ENCODE measurements at regions not wholly inside any gene's neighbourhood (a gene's known extent, or its start where the extent isn't known, plus 50 kb on each side); places are given as distances from the start of the nearest gene placed in this dataset.
"Not testable (repeated sequence)": the region's sequence is repeated elsewhere in the genome, so short reads cannot be mapped to it uniquely, and the experiment has no call there.

DNA sequence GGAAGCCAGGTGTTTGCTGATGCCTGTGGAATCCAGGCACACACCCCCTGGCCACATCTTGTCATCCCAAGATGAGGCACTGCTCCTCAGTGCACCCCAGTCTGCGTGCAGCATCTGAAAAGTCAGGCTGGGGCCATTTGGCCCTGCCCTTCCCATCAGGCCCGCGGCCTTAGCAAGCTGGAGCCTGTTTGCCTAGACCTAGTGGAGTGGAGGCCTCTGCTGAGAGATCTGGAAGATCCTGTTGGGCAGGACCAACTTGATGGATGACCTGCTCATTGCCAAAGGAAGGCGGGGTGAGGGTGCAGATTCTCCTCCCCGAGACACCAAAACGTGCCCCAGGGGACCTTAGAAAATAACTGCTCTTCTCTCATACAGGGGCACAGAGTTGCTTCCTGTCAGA, 220.2 kb downstream of the SHQ1 start:
- H3K9me3 ChIP-seq (ENCODE audit: control insufficient read depth, insufficient read depth, low read length) = no peaks in the 10 kb centered on the region
- no peak overlapping the region for H3K9ac ChIP-seq (ENCODE audit: low read depth, low read length)
- no peak overlapping the region for H3K4me3 ChIP-seq (ENCODE audit: low read depth, low read length)
- no peaks in the 10 kb centered on the region for H3K27me3 ChIP-seq (ENCODE audit: control insufficient read depth, insufficient read depth, low read length)
- no peaks in the 10 kb centered on the region for H3K36me3 ChIP-seq (ENCODE audit: control insufficient read depth, insufficient read depth, low read length)
- no peak overlapping the region for H3K27ac ChIP-seq (ENCODE audit: low read depth, low read length)
- H3K4me1 ChIP-seq (ENCODE audit: control insufficient read depth, insufficient read depth, low read length) = peaks cover 6% of the 10 kb centered on the region

DNA sequence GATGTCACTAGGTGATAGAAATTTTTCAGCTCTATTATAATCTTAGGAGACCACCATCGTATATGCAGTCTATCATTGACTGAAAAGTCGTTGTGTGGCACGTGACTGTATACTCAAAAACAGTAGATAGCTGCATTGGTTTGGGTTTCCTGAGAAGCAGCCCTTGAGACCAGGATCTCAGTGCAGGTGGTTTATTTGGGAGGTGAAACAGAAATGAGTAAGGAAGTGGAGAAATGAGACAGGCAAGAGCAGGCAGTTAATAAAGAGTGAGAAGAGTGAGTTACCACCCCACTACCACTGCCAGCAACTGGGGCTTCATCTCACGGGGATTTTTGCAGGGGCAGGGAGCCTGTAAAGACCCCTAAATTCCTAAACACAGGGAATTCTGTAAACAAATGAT, 221.0 kb downstream of the SHQ1 start:
- Histone ChIP-seq H3K27ac (ENCODE audit: low read depth, low read length) (no peak overlapping the region), H3K9ac (ENCODE audit: low read depth, low read length) (no peak overlapping the region), H3K27me3 (ENCODE audit: control insufficient read depth, insufficient read depth, low read length) (no peaks in the 10 kb centered on the region), H3K4me3 (ENCODE audit: low read depth, low read length) (no peak overlapping the region), H3K4me1 (ENCODE audit: control insufficient read depth, insufficient read depth, low read length) (peaks cover 6% of the 10 kb centered on the region), H3K9me3 (ENCODE audit: control insufficient read depth, insufficient read depth, low read length) (no peaks in the 10 kb centered on the region), H3K36me3 (ENCODE audit: control insufficient read depth, insufficient read depth, low read length) (no peaks in the 10 kb centered on the region)

DNA sequence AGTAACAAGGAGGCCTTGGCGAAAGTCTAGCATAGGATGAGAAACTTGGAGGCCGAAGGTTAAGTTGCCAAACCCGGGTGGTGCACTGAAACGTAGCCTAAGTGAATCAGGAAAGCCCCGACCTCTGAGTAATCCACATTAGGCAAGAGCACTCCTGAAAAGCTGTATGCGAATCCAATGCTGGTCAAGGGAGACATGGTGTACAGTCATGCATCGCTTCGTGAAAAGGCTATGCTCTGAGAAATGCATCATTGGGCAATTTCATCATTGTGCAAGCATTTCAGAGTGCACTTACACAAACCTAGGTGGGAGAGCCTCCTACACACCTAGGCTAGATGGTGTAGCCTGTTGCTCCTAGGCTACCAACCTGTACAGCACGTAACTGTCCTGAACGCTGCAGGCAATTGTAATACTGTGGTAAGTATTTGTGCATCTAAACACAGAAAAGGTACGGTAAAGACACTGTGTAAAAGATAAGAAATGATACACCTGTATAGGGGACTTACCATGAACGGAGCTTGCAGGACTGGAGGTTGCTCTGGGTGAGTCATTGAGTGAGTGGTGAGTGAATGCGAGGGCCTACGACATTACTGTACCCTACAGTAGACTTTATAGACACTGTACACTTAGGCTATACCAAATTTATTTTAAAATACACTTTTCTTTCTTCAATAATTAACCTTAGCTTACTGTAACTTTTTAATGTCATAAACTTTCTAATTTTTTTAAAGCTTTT, 222.5 kb downstream of the SHQ1 start:
- peaks cover 6% of the 10 kb centered on the region for H3K4me1 ChIP-seq (ENCODE audit: control insufficient read depth, insufficient read depth, low read length)
- no peak overlapping the region for H3K27ac ChIP-seq (ENCODE audit: low read depth, low read length)
- H3K9me3 ChIP-seq (ENCODE audit: control insufficient read depth, insufficient read depth, low read length) = no peaks in the 10 kb centered on the region

DNA sequence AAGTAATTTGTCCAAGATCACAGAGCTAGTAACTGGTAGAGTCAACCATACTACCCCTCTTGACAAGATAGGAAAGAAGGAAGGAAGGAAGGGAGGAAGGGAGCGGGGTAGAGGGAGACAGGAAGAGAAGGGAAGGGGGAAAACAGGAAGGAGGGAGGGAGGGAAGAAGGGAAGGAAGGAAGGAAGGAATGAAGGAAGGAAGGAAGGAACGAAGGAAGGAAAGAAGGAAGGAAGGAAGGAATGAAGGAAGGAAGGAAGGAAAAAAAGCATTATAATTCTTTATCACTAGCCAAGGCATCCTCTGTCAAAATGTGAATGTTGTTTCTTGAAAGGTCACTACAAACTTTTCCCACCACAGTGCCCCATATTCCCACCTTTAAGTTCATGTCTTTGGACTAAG, 223.6 kb downstream of the SHQ1 start:
- Histone ChIP-seq H3K4me1 (ENCODE audit: control insufficient read depth, insufficient read depth, low read length) (peaks cover 6% of the 10 kb centered on the region), H3K9me3 (ENCODE audit: control insufficient read depth, insufficient read depth, low read length) (no peaks in the 10 kb centered on the region), H3K27me3 (ENCODE audit: control insufficient read depth, insufficient read depth, low read length) (no peaks in the 10 kb centered on the region), H3K27ac (ENCODE audit: low read depth, low read length) (no peak overlapping the region), H3K36me3 (ENCODE audit: control insufficient read depth, insufficient read depth, low read length) (no peaks in the 10 kb centered on the region), H3K9ac (ENCODE audit: low read depth, low read length) (no peak overlapping the region), H3K4me3 (ENCODE audit: low read depth, low read length) (no peak overlapping the region)

More for the DNA sequence above, 222.5 kb downstream of the SHQ1 start:
- Histone ChIP-seq H3K36me3 (ENCODE audit: control insufficient read depth, insufficient read depth, low read length) (no peaks in the 10 kb centered on the region), H3K27me3 (ENCODE audit: control insufficient read depth, insufficient read depth, low read length) (no peaks in the 10 kb centered on the region), H3K9ac (ENCODE audit: low read depth, low read length) (no peak overlapping the region), H3K4me3 (ENCODE audit: low read depth, low read length) (no peak overlapping the region)

DNA sequence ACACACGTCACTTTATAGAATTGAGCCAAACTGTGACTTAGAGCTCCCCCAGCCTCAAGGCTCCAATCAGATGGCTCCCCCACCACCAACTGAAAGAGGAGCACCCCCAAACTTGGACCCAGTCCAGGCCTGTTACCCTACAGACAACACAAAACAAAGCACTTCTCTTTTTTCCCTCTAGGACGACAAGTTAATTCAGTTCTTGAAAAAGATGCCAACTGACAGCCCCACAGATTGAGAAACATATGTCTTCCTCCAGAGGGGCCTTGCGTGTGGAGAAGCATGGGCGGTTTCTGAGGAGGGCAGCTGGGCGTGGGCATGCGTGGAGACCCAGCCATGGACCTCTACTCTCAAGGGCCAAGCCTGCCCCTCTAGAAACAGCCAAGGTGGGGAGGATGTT, 229.5 kb downstream of the SHQ1 start:
- no peak overlapping the region for H3K4me3 ChIP-seq (ENCODE audit: low read depth, low read length)
- no peaks in the 10 kb centered on the region for H3K9me3 ChIP-seq (ENCODE audit: control insufficient read depth, insufficient read depth, low read length)
- no peaks in the 10 kb centered on the region for H3K4me1 ChIP-seq (ENCODE audit: control insufficient read depth, insufficient read depth, low read length)
- H3K27me3 ChIP-seq (ENCODE audit: control insufficient read depth, insufficient read depth, low read length) = no peaks in the 10 kb centered on the region
- H3K36me3 ChIP-seq (ENCODE audit: control insufficient read depth, insufficient read depth, low read length) = no peaks in the 10 kb centered on the region
- H3K9ac ChIP-seq (ENCODE audit: low read depth, low read length) = no peak overlapping the region
- H3K27ac ChIP-seq (ENCODE audit: low read depth, low read length) = no peak overlapping the region

DNA sequence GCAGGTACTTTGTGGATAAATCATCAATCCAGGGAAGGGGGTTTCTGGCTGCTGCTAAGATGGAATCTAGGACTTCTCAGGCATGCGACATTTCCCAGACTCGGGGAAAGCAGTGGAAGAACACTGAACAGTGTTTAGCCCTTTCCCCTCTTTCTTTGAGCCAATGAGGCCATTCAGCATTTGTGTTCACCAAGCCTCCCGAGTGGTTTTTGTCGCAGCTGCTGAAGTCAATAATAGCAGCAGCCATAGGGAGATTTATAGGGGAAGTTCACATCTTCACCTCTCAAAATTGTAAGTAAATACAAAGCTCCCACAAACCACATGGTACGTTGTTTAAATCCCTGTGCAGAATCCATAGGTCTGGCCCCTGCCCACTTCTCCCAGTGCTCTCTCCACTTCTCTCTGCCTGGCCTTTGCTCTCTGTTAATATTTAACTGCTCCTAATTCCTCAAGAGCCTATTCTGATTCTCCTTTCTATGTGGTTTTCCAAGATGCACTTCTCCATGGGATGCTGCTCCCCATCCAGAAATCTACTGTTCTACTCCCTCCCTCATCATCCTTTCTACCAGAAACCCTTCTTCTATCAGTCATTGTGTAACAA, 230.7 kb downstream of the SHQ1 start:
- Histone ChIP-seq H3K27me3 (ENCODE audit: control insufficient read depth, insufficient read depth, low read length) (no peaks in the 10 kb centered on the region), H3K27ac (ENCODE audit: low read depth, low read length) (no peak overlapping the region), H3K9me3 (ENCODE audit: control insufficient read depth, insufficient read depth, low read length) (no peaks in the 10 kb centered on the region), H3K36me3 (ENCODE audit: control insufficient read depth, insufficient read depth, low read length) (no peaks in the 10 kb centered on the region), H3K4me3 (ENCODE audit: low read depth, low read length) (no peak overlapping the region), H3K9ac (ENCODE audit: low read depth, low read length) (no peak overlapping the region), H3K4me1 (ENCODE audit: control insufficient read depth, insufficient read depth, low read length) (no peaks in the 10 kb centered on the region)

DNA sequence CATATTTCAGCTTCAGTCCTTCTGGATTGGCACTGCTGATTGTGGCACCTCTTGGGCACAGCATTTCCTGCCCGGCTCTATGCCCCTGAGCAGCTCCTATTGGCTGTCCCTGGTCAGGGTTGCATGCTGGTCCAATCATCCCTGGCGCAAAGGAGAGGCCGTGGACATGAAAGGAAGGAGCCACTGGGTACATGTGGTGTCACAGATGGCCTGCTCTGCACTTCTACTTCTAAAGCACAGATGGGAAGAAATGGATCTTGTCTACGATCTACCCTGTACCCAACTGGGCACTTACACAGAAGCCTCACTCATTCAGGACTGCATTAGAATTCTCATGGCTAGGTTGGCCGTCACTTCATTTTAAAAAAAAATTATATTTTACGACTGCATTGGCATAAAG, 232.5 kb downstream of the SHQ1 start:
- no peak overlapping the region for H3K9ac ChIP-seq (ENCODE audit: low read depth, low read length)
- H3K4me3 ChIP-seq (ENCODE audit: low read depth, low read length) = no peak overlapping the region
- no peaks in the 10 kb centered on the region for H3K36me3 ChIP-seq (ENCODE audit: control insufficient read depth, insufficient read depth, low read length)
- no peak overlapping the region for H3K27ac ChIP-seq (ENCODE audit: low read depth, low read length)
- no peaks in the 10 kb centered on the region for H3K4me1 ChIP-seq (ENCODE audit: control insufficient read depth, insufficient read depth, low read length)
- H3K9me3 ChIP-seq (ENCODE audit: control insufficient read depth, insufficient read depth, low read length) = no peaks in the 10 kb centered on the region
- H3K27me3 ChIP-seq (ENCODE audit: control insufficient read depth, insufficient read depth, low read length) = no peaks in the 10 kb centered on the region

DNA sequence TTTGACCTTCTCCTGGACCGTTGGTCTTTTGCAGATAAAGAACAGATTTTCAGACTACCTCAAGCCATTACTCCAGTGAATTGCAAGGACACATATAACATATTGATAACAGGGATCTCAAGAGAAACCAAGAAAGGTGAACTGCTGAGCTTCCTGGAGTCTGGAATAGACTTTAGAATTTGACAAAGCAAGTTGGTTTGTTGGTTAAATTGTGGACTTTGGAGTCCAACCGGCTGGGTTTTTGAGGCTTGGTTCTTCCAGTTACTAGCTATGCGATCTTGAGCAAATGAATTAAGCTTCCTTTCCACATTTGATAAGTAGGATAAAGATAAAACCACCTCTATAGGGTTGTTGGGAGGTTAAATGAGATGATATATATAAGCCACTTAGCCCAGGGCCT, 233.1 kb downstream of the SHQ1 start:
- Histone ChIP-seq H3K27ac (ENCODE audit: low read depth, low read length) (no peak overlapping the region), H3K9ac (ENCODE audit: low read depth, low read length) (no peak overlapping the region), H3K4me1 (ENCODE audit: control insufficient read depth, insufficient read depth, low read length) (no peaks in the 10 kb centered on the region), H3K4me3 (ENCODE audit: low read depth, low read length) (no peak overlapping the region), H3K9me3 (ENCODE audit: control insufficient read depth, insufficient read depth, low read length) (no peaks in the 10 kb centered on the region), H3K36me3 (ENCODE audit: control insufficient read depth, insufficient read depth, low read length) (no peaks in the 10 kb centered on the region), H3K27me3 (ENCODE audit: control insufficient read depth, insufficient read depth, low read length) (no peaks in the 10 kb centered on the region)

DNA sequence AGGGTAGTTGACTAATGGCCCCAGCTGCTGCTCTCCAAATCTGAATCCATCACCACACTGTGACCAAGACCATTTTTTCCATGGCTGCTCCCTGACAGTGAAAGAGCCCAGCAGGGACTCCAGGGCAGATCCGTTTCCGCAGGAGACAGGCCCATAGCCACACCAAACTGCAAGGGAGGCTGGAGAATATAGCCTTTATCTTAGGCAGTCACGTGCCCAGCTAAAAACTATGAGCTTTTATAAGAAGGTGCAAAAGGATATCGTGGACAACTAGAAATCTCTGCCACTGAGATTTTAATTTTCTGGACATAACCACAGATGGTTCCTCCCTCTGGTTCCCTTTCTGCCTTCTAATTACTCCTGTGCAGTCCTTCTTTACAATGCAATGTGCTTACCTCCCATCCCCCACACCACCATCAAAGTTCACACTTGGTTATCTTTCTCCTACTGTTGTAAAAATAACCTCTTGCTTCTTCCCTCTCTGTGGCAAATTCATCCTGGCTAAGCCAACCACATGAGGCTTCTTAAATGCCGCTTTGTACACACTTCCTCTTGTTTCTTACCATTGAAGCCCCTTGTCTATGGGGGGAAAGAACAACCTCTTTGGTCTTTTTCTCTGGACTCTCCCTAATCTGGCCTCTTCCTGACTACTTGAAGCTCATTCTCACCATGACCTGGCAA, 233.7 kb downstream of the SHQ1 start:
- Histone ChIP-seq H3K4me3 (ENCODE audit: low read depth, low read length) (no peak overlapping the region), H3K4me1 (ENCODE audit: control insufficient read depth, insufficient read depth, low read length) (no peaks in the 10 kb centered on the region), H3K27me3 (ENCODE audit: control insufficient read depth, insufficient read depth, low read length) (no peaks in the 10 kb centered on the region), H3K9me3 (ENCODE audit: control insufficient read depth, insufficient read depth, low read length) (no peaks in the 10 kb centered on the region), H3K36me3 (ENCODE audit: control insufficient read depth, insufficient read depth, low read length) (no peaks in the 10 kb centered on the region), H3K27ac (ENCODE audit: low read depth, low read length) (no peak overlapping the region), H3K9ac (ENCODE audit: low read depth, low read length) (no peak overlapping the region)

DNA sequence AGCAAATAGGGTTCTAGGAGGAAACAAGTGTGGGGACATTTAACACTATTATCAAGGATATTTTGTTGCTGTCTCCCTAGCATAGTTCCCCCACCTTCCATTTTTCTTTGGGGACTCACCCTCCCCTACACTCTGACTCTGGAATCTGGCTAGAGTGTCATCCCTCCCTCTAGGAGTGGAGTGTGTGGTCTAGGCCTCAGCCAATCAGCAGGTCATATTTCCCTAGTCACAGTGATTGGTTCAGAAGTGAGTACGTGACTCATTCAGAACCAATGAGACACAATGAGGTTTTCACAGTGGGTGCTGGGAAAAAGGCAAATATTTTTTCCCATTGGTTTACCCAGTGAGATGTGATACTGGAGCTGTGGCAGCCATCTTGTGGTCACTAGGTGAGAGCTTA, 234.4 kb downstream of the SHQ1 start:
- H3K27me3 ChIP-seq (ENCODE audit: control insufficient read depth, insufficient read depth, low read length) = no peaks in the 10 kb centered on the region

DNA sequence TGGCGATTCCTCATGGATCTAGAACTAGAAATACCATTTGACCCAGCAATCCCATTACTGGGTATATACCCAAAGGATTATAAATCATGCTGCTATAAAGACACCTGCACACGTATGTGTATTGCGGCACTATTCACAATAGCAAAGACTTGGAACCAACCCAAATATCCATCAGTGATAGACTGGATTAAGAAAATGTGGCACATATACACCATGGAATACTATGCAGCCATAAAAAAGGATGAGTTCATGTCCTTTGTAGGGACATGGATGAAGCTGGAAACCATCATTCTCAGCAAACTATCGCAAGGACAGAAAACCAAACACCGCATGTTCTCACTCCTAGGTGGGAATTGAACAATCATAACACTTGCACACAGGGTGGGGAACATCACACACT, 239.1 kb downstream of the SHQ1 start:
- H3K4me1 ChIP-seq (ENCODE audit: control insufficient read depth, insufficient read depth, low read length); H3K27me3 ChIP-seq (ENCODE audit: control insufficient read depth, insufficient read depth, low read length); H3K9ac ChIP-seq (ENCODE audit: low read depth, low read length); H3K27ac ChIP-seq (ENCODE audit: low read depth, low read length); H3K9me3 ChIP-seq (ENCODE audit: control insufficient read depth, insufficient read depth, low read length); H3K4me3 ChIP-seq (ENCODE audit: low read depth, low read length); H3K36me3 ChIP-seq (ENCODE audit: control insufficient read depth, insufficient read depth, low read length): not testable (repeated sequence)

More for the DNA sequence above, 234.4 kb downstream of the SHQ1 start:
- Histone ChIP-seq H3K36me3 (ENCODE audit: control insufficient read depth, insufficient read depth, low read length) (no peaks in the 10 kb centered on the region), H3K9ac (ENCODE audit: low read depth, low read length) (no peak overlapping the region), H3K4me1 (ENCODE audit: control insufficient read depth, insufficient read depth, low read length) (no peaks in the 10 kb centered on the region), H3K27ac (ENCODE audit: low read depth, low read length) (no peak overlapping the region), H3K9me3 (ENCODE audit: control insufficient read depth, insufficient read depth, low read length) (no peaks in the 10 kb centered on the region), H3K4me3 (ENCODE audit: low read depth, low read length) (no peak overlapping the region)

Measured in HUES48 (cell line).